NCI-H2029 treated with DMSO at 0.1 percent for 48 hours (cell line): ENCODE measurements at regions not wholly inside any gene's neighbourhood (a gene's known extent, or its start where the extent isn't known, plus 50 kb on each side); places are given as distances from the start of the nearest gene placed in this dataset.

Experiments
- DNase-seq: peaks from one replicate; lab custom pipeline; 2025; lab: John Stamatoyannopoulos, UW

GRCh38 chr12:127268706-127269425, 998.1 kb upstream of the TMEM132C start:
- DNase-seq = no peak

- no peak for DNase-seq
Measured at GRCh38 chr12:127270193-127270592, 996.8 kb upstream of the TMEM132C start.

GRCh38 chr12:127271776-127272175, 995.2 kb upstream of the TMEM132C start:
- DNase-seq = no peak

DNA sequence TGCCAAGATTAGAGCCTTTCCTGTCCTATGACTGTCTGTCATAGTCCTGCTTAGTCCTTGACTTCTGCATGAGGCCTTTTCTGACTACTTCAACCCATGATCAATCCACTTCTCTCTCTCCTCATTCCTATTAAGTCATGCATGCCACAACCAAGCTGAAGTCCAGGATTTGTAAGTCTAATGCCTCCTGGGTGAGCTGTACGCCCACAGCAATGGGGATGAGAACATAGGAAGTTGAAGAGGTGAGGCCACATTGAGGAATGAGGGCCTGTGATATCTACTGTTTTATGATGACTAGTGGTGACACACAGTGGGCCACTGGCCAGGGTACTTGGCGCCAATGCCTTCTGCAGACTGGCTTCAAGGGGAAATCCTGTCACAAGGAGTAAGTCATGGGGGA, 994.1 kb upstream of the TMEM132C start:
- no peak for DNase-seq

GRCh38 chr12:127273626-127274025, 993.3 kb upstream of the TMEM132C start:
- no peak for DNase-seq

DNA sequence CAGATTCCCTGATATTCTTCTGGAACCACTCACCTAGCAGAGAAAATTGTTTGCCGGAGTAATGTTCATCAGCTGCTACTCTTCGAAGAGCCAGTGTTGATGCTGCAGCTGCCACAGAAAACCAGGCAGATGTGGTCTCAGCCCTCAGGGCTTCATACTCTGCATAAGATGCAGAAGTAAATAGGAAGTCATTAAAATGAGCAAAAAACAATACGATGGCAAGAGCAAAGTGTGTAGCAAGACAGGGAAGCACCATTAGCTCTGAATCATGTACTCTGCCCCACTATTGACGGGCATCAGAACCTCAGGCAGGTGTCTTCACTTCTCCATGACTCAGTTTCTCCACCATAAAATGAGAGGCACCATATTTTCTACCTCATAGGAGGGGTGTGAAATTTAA, 991.6 kb upstream of the TMEM132C start:
- no peak for DNase-seq

DNA sequence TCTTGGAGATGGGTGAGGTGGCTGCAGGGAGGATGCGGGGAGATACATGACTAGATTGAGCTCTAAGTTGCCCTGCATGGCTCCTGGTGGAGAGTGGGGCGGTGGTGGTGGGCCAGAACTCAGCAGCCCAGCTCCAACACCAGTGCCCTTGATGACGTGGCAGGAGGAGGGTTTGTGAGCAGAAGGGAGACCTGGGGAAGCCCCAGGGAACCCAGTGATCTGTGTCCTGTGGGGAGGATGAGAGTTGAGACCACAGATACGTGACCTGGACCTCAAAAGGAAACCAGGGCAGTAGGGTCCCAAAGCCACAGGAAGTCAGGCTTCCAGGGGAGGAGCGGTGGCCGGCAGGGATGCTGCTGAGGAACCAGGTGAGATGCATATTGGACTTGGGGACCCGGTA, 989.1 kb upstream of the TMEM132C start:
- no peak for DNase-seq

DNA sequence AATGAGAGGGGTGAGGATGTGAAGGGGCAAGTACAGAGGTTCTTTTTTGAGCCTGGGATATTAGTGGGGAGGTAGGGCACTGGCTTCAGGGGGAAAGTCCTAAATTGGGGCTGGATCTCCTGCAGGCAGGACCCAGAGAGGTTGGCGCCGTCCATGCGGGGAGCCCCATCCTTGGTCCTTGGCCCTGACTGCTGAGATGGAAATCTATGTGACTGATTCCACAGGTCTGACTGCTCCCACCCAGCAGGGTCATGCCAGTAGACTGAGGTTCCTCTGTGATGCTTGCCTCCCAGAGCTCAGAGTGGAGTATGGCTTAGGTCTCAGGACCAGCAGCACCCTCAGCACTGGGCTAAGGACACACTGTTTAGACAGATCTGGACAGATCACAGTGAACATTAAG, 988.6 kb upstream of the TMEM132C start:
- no peak for DNase-seq

GRCh38 chr12:127280393-127281275, 986.3 kb upstream of the TMEM132C start:
- no peak for DNase-seq

- no peak for DNase-seq
Measured at GRCh38 chr12:127282786-127283565, 984.0 kb upstream of the TMEM132C start.

DNA sequence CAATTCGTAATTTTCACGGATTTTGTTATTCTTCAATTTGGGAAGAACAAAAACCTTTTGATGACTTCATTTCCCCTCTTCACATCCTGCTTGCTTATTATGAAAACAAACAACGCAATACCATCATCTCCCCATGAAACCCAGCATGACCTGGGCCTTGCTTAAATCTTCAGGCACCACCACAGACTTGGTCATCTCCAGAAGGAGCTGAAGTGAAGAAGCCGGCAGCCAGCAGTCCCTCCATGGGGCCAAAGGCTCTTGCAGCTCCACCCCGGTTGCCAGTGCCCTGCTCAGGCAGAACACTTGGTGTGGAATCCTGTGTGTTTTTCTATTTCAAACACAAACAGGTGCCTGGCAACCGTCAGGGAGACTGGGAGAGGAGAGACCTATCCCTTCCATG, 982.9 kb upstream of the TMEM132C start:
- no peak for DNase-seq

DNA sequence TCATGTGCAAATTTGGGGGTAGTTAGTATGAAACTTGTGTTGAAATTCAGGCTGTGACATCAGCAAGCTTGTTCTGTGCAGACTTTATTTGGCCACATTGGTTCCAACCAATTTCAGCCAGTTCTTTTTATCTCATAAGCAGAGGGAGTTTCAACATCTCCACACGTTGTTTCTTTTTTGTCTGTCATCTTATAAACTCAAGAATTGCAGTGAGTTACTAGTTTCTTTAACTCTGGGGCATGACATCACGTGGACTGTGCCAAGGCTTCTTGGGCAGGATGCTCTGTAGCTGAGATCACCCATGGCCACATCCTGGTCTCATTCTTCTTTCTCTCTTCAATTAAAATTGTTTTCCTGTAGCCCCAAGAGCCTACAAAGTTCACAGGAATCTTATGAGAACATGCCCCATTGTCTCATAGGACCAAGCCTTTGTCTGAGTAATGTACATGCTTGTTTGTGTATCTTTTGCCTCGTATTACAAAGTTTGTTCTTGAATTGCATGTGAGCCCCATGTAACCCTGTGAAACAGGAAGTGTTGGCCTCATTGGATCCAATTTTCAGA, 982.0 kb upstream of the TMEM132C start:
- no peak for DNase-seq

GRCh38 chr12:127286281-127286680, 980.7 kb upstream of the TMEM132C start:
- no peak for DNase-seq

- DNase-seq = no peak
Measured at GRCh38 chr12:127287256-127287655, 979.7 kb upstream of the TMEM132C start.

DNA sequence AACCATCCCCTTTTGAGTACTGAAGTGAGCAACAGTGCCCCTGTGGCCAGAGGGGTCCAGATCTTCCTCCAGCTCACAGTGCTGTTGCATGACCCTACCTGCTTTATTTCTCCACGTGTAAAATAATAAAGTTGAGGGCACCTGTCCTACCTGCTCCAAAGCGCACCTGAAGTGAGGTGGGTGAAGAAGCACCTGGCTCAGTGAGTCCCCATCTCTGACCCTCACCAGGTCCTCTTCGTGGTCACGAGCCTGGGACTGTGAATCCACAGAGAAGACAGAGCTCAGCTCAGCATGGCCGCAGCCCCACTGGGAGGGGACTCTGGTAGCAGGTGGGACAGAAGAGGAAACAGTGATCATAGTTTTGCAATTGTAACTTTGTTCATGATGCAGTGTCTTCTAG, 976.7 kb upstream of the TMEM132C start:
- no peak for DNase-seq

GRCh38 chr12:127292736-127293135, 974.2 kb upstream of the TMEM132C start:
- DNase-seq = no peak

DNA sequence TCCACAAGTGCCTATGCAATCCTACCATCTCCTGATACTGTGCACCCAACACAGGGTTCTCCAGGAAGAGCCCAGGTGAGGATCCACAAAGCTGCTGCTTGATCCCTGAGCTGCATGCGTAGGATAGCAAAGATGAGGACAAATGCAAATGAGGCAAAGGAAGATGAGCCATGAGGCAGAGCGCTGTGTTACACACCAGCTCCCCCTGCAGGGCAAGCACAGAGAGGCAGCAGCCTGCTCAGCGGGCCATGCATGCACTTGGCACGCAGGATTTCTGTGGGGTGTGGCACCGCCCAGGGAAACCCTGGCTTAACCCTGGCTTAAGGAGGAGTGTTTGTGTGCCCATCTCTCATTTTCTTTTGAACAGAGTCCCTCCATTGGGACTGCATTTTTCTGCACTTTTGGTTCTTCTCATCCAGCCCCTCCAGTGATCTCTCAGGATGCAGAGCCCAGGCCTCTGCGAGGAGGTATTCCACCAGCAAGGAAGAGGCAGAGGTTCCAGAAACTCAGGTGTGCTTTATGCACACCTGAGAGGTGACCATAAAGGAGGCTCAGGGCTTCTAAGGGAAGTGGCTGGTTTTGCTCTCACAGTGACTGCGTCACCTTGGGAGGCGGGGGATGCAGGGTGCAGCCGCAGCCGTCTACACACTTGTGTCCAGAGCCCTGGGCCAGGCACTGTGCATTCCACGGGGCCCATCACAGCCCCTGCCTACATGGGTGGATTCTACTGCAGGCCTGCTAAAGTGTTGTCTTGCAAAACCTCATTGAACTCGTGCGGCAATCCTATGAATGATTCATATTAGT, 973.3 kb upstream of the TMEM132C start:
- DNase-seq = peak; percentile 20

DNA sequence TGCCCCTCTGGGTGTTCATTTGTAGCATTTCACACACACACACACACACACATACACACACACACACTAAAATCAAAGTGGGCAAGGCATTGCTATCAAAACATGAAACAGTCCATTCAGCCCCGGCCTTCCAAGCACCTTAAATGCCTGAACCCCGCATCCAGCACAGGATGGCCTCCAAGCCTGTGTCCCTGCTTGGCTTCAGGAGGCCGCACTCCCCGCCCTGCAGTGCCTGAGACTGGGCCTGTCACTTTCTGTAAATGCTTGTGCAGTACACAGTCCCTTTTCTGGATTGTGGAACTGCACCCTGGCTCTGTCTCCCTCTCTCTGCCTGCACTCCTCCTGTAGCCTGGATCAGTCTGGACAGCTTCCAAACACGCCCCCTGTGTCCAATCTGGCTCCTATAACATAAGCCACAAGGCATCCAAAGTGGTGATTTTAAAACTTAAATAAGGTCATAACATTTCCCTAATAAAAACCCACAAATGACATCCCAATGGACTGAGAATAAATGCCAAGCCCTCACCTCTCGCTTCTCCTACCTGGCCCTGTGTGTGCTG, 972.2 kb upstream of the TMEM132C start:
- no peak for DNase-seq

- no peak for DNase-seq
Measured at GRCh38 chr12:127295630-127296029, 971.3 kb upstream of the TMEM132C start.

GRCh38 chr12:127296591-127296990, 970.4 kb upstream of the TMEM132C start:
- no peak for DNase-seq

DNA sequence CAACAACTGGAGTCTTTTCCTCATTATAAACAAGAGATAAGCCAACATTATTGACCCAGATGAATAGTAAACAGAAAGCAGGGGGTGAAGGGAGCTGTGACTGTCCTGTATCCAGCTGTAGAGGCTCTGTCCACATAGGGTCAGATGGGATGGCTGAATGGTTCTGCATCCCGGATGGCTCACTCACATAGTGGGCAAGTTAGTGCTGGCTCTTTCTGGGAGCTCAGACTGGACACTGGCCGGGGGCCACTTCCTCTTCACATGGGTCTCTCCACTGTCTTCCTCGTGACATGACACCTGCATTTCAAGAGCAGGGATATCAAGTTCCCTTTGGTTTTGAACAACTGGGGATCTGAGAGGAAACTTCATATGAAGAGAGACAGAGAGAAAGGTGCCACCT, 969.6 kb upstream of the TMEM132C start:
- DNase-seq = no peak
